Upper lobe of left lung (tissue), 4 donors: ENCODE measurements at regions not wholly inside any gene's neighbourhood (a gene's known extent, or its start where the extent isn't known, plus 50 kb on each side); places are given as distances from the start of the nearest gene placed in this dataset.

Experiments
- POLR2A ChIP-seq, 4 donors: fragments of 450-650 bp; IDR thresholded peaks; one replicate each; pipeline ENCODE4 v1.5.1; 2016 to 2017; ENCODE audit warnings: antibody characterized with exemption in 4 of 4, mild to moderate bottlenecking in 2 of 4
- TF ChIP-seq, protein P1 (sequence below), 6 experiments: fragments of 450-650 bp in 4 of 6; fragments of 200-600 bp in 2 of 6; sonication (generic) in 2 of 6; IDR thresholded peaks; one replicate each; pipeline ENCODE4 v1.5.1; 2016 to 2019; ENCODE audit warnings: antibody characterized with exemption in 6 of 6

DNA sequence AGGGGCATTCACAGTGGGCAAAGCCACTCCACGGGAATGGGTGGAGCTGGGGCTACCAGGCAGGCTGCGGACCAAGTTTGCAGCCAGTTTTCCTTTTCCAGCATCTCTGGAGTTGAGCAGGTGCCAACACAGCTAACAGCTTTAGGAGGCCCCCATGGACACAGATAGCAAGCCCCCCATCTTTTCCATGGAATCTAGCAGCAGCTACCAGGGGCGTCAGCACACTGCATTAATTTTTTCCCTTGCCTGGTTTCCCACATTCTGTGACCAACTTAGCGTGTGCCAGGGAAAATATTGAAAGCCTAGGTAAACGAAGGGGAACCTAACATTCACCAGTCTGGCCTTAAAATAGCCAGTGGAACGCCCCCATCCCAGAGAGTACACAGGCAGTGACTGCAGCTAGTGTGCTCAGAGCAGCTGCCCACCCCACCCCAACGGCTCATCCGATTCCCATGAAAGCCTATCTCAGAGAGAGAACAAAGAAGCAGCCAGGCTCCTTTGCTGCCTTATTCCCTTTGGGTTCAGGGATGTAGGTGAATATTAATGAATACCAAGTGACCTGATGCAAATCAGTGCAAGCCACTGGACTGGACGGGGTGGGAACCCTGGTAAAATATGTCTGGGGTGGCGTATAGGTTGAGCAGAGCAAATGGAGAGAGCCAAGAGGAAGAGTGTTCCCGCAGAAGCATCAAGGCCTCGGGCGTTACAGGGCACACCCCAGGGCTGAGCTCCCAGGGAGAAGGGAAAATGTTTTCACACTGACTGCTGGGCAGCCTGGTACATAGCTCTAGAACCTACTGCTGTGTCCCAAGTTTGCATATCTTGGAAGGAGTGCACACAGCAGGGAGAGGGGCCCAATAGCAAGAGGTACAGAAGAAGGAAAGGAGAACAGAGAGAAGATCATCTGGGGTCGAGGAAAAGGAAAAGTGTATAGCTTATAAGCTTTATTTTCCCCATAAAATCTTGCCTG, 73.9 kb upstream of the SOX9 start:
- TF ChIP-seq, protein P1, sequence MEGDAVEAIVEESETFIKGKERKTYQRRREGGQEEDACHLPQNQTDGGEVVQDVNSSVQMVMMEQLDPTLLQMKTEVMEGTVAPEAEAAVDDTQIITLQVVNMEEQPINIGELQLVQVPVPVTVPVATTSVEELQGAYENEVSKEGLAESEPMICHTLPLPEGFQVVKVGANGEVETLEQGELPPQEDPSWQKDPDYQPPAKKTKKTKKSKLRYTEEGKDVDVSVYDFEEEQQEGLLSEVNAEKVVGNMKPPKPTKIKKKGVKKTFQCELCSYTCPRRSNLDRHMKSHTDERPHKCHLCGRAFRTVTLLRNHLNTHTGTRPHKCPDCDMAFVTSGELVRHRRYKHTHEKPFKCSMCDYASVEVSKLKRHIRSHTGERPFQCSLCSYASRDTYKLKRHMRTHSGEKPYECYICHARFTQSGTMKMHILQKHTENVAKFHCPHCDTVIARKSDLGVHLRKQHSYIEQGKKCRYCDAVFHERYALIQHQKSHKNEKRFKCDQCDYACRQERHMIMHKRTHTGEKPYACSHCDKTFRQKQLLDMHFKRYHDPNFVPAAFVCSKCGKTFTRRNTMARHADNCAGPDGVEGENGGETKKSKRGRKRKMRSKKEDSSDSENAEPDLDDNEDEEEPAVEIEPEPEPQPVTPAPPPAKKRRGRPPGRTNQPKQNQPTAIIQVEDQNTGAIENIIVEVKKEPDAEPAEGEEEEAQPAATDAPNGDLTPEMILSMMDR (IDR thresholded peaks at IDR 0.05) = no peak
- TF ChIP-seq POLR2A (IDR thresholded peaks at IDR 0.05) = no peak
